Lung (tissue), 11 donors: ENCODE measurements at regions not wholly inside any gene's neighbourhood (a gene's known extent, or its start where the extent isn't known, plus 50 kb on each side); places are given as distances from the start of the nearest gene placed in this dataset.

ENCODE experiments used
- ATAC-seq: fragments of 200-7000 bp; cut with Tn5 transposase; one replicate; pipeline ENCODE4 v1.9.1; 2020; ENCODE audit warnings: moderate number of reproducible peaks; ENCODE audit not compliant: insufficient read depth, low FRiP score
- DNase-seq, 3 donors: peaks; one replicate each; pipeline ENCODE4 v3.0.0-alpha.2; 2013 to 2017
- H3K27ac ChIP-seq, 2 donors: one replicate each; pipeline ENCODE4 v1.5.1; 2013; ENCODE audit warnings: mild to moderate bottlenecking in 2 of 2, moderate library complexity in 2 of 2, control low read depth in 1 of 2, inconsistent platforms in 1 of 2, low read depth in 1 of 2, low read length in 1 of 2
- H3K27me3 ChIP-seq, 3 donors: one replicate each; pipeline ENCODE4 v1.5.1; 2013; ENCODE audit warnings: low read length in 2 of 3; ENCODE audit not compliant: control insufficient read depth in 3 of 3, insufficient read depth in 3 of 3
- H3K36me3 ChIP-seq, 4 donors: one replicate each; pipeline ENCODE4 v1.5.1; 2013; ENCODE audit warnings: low read length in 4 of 4, mild to moderate bottlenecking in 1 of 4, moderate library complexity in 1 of 4; ENCODE audit not compliant: control insufficient read depth in 4 of 4, insufficient read depth in 4 of 4
- H3K4me1 ChIP-seq, 5 donors: one replicate each; pipeline ENCODE4 v1.5.1; 2013; ENCODE audit warnings: low read length in 5 of 5, mild to moderate bottlenecking in 2 of 5, moderate library complexity in 1 of 5; ENCODE audit not compliant: control insufficient read depth in 5 of 5, insufficient read depth in 5 of 5
- H3K4me3 ChIP-seq: one replicate; pipeline ENCODE4 v1.5.1; 2013; ENCODE audit warnings: mild to moderate bottlenecking, control low read depth, moderate library complexity
- H3K9ac ChIP-seq, 2 donors: one replicate each; pipeline ENCODE4 v1.5.1; 2013; ENCODE audit warnings: low read length in 2 of 2, control low read depth in 1 of 2; ENCODE audit not compliant: insufficient read depth in 1 of 2
- H3K9me3 ChIP-seq, 4 donors: one replicate each; pipeline ENCODE4 v1.5.1; 2013; ENCODE audit warnings: low read length in 3 of 4, mild to moderate bottlenecking in 1 of 4, moderate library complexity in 1 of 4; ENCODE audit not compliant: control insufficient read depth in 4 of 4, insufficient read depth in 3 of 4
- CTCF ChIP-seq: IDR thresholded peaks from 2 replicates; pipeline ENCODE4 v1.5.1; 2012; ENCODE audit warnings: mild to moderate bottlenecking; ENCODE audit errors: control extremely low read depth, extremely low read depth
- WGBS, 2 donors: extraction: QIAGEN DNeasy Blood & Tissue Kit; methylation state at CpG; one replicate each; pipeline ENCODE4 v1.1.7; 2013; 5-methylcytosine and 5-hydroxymethylcytosine counted together
- donor health status: control.
- donor health status: control.
- donor health status: Bipolar disorder and iron deficiency.
- donor health status: healthy.
- donor health status: DM: yes; HTN: yes; CAD: no.

- Histone ChIP-seq H3K27me3 (no peaks in the 10 kb centered on the region), H3K27ac (no peak overlapping the region), H3K4me3 (no peak overlapping the region), H3K36me3 (no peaks in the 10 kb centered on the region), H3K9me3 (no peaks in the 10 kb centered on the region), H3K4me1 (peaks cover 0 to 24% (median 0%) of the 10 kb centered on the region in 5 donors), H3K9ac (no peak overlapping the region)
- 67 to 82% methylated on average over 1 of the region's 1 CpG for WGBS, 2 donors
- TF ChIP-seq CTCF = no peak
- DNase-seq = peak in 2 of 3 donors; percentile 35 to 54
- no peak for ATAC-seq
These were observed 316.5 kb downstream of the SOX11 start for GRCh38 chr2:6008726-6009125.

GRCh38 chr2:6010163-6010562 is 318.0 kb downstream of the SOX11 start:
- WGBS, 2 donors = 86 to 91% methylated on average over 5 of the region's 5 CpGs
- Histone ChIP-seq H3K9me3 (no peaks in the 10 kb centered on the region), H3K9ac (no peak overlapping the region), H3K27me3 (no peaks in the 10 kb centered on the region), H3K27ac (no peak overlapping the region), H3K36me3 (no peaks in the 10 kb centered on the region), H3K4me1 (peaks cover 0 to 24% (median 0%) of the 10 kb centered on the region in 5 donors), H3K4me3 (no peak overlapping the region)
- DNase-seq = no peak
- no peak for TF ChIP-seq CTCF
- no peak for ATAC-seq

GRCh38 chr2:6011921-6012320 is 319.7 kb downstream of the SOX11 start:
- DNase-seq (peak; percentile 15 to 27 (median 22)), ATAC-seq (no peak)
- Histone ChIP-seq H3K27me3 (no peaks in the 10 kb centered on the region), H3K9ac (no peak overlapping the region), H3K4me3 (no peak overlapping the region), H3K27ac (no peak overlapping the region), H3K36me3 (no peaks in the 10 kb centered on the region), H3K9me3 (no peaks in the 10 kb centered on the region), H3K4me1 (peaks cover 0 to 24% (median 0%) of the 10 kb centered on the region in 5 donors)
- 72% methylated on average over 4 of the region's 4 CpGs for WGBS, 2 donors
- no peak for TF ChIP-seq CTCF

- Histone ChIP-seq H3K27me3 (no peaks in the 10 kb centered on the region), H3K4me1 (no peaks in the 10 kb centered on the region), H3K4me3 (no peak overlapping the region), H3K36me3 (no peaks in the 10 kb centered on the region), H3K27ac (no peak overlapping the region), H3K9ac (no peak overlapping the region), H3K9me3 (no peaks in the 10 kb centered on the region)
- no peak for TF ChIP-seq CTCF
- DNase-seq (peak in 2 of 3 donors; percentile 31 to 66), ATAC-seq (no peak)
- WGBS, 2 donors = 77 to 83% methylated on average over 8 of the region's 8 CpGs
These were observed 325.6 kb downstream of the SOX11 start for GRCh38 chr2:6017736-6018286.
